Panc1 (cell line): ENCODE measurements at regions not wholly inside any gene's neighbourhood (a gene's known extent, or its start where the extent isn't known, plus 50 kb on each side); places are given as distances from the start of the nearest gene placed in this dataset.

ENCODE experiments used
- ATAC-seq: fragments of 200-7000 bp; cut with Tn5 transposase; 2 replicates; pipeline ENCODE4 v1.9.1; 2020; ENCODE audit warnings: mild to moderate bottlenecking, moderate library complexity
- BruUV-seq: library from RNA; stranded (reverse); fragments of 400-500 nt; replicated peaks from 2 replicates; lab custom pipeline; 2021; lab: Mats Ljungman, UMichigan
- CTCF ChIA-PET: fragments of 300-600 bp; sonication (Branson Sonifier 250); formaldehyde crosslinking; loops from one replicate; lab custom pipeline; 2022; ENCODE audit warnings: antibody characterized with exemption; lab: Charles Lee
- POLR2A ChIA-PET: fragments of 300-600 bp; sonication (Branson Sonifier 250); formaldehyde crosslinking; loops from one replicate; lab custom pipeline; 2022; ENCODE audit warnings: antibody characterized with exemption; lab: Charles Lee
- DNase-seq: peaks from one replicate; pipeline ENCODE4 v3.0.0-alpha.2; 2010; ENCODE audit warnings: low read depth, low spot score
- H3K27ac ChIP-seq: 2 replicates; pipeline ENCODE4 v1.5.1; 2011; ENCODE audit warnings: mild to moderate bottlenecking, low read length, inconsistent platforms
- H3K27me3 ChIP-seq: fragments of 200-500 bp; sonication (Bioruptor generic); 2 replicates; pipeline ENCODE4 v1.6.0; 2014; ENCODE audit warnings: low read length, inconsistent platforms; ENCODE audit not compliant: control insufficient read depth, insufficient read depth
- H3K36me3 ChIP-seq: fragments of 200-500 bp; sonication (Bioruptor generic); 2 replicates; pipeline ENCODE4 v1.5.1; 2014; ENCODE audit warnings: inconsistent platforms, mild to moderate bottlenecking, low read length, moderate library complexity; ENCODE audit not compliant: control insufficient read depth, insufficient read depth
- H3K4me1 ChIP-seq: 2 replicates; pipeline ENCODE4 v1.5.1; 2011; ENCODE audit warnings: inconsistent platforms, mild to moderate bottlenecking, low read length, moderate library complexity; ENCODE audit not compliant: control insufficient read depth, insufficient read depth
- H3K4me3 ChIP-seq, 2 experiments: 2 replicates each; pipeline ENCODE4 v1.5.1; 2011 to 2012; ENCODE audit warnings: low read depth in 2 of 2, low read length in 2 of 2, mild to moderate bottlenecking in 2 of 2, inconsistent platforms in 1 of 2, moderate library complexity in 1 of 2
- H3K9me3 ChIP-seq: fragments of 200-500 bp; sonication (Bioruptor generic); 2 replicates; pipeline ENCODE4 v1.5.1; 2014; ENCODE audit warnings: low read depth, mild to moderate bottlenecking, inconsistent platforms, low read length, moderate library complexity; ENCODE audit not compliant: control insufficient read depth, insufficient read depth
- CTCF ChIP-seq: fragments of 450-650 bp; IDR thresholded peaks from 2 replicates; pipeline ENCODE4 v1.5.1; 2017; ENCODE audit warnings: mild to moderate bottlenecking
- POLR2AphosphoS5 ChIP-seq: IDR thresholded peaks from 2 replicates; pipeline ENCODE4 v1.6.1; 2012; ENCODE audit warnings: mild to moderate bottlenecking, low read depth, low read length, moderate library complexity
- REST ChIP-seq, 2 experiments: IDR thresholded peaks; 2 replicates each; pipeline ENCODE4 v1.6.1; 2011 to 2012; ENCODE audit warnings: low read depth in 2 of 2, control low read depth in 1 of 2, low read length in 1 of 2, mild to moderate bottlenecking in 1 of 2, moderate library complexity in 1 of 2; ENCODE audit not compliant: insufficient read depth in 1 of 2
- SIN3A ChIP-seq: IDR thresholded peaks from 2 replicates; pipeline ENCODE4 v1.6.1; 2012; ENCODE audit warnings: low read depth, mild to moderate bottlenecking, low read length, moderate library complexity, borderline replicate concordance; ENCODE audit not compliant: insufficient read depth
- TCF7L2 ChIP-seq: IDR thresholded peaks from 2 replicates; pipeline ENCODE4 v1.6.1; 2011; ENCODE audit warnings: mild to moderate bottlenecking, low read depth, low read length, inconsistent platforms
- in situ Hi-C: cut with HindIII; loops from 2 replicates; pipeline ENCODE4 v1.10.0; 2016; ENCODE audit warnings: low sequenced_read_pairs, low pct_unique_long_range_greater_than_20kb
- intact Hi-C: fragments of 100-400 bp; cut with micrococcal nuclease; formaldehyde crosslinking; loops from one replicate; pipeline ENCODE4 v1.10.0; 2022; ENCODE audit not compliant: unreplicated experiment

DNA sequence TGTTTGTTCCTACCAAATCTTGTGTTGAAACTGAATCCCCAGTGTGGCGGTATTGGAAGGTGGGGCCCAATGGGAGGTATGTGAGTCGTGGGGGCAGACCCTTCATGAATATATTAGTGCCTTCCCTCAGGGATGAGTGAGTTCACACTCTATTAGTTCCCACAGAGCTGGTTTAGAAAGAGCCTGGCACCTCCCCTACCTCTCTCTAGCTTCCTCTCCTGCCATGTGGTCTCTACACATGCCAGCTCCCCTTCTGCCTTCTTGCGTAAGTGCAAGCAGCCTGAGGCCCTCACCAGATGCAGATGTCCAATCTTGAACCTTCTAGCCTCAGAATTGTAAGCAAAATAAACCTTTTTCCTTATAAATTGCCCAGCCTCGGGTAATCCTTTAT is 105.8 kb downstream of the SPTSSA start:
- no peak overlapping the region for H3K4me3 ChIP-seq
- H3K36me3 ChIP-seq, result no peaks in the 10 kb centered on the region
- POLR2A ChIA-PET, result no interaction called here
- H3K27me3 ChIP-seq, result no peaks in the 10 kb centered on the region
- DNase-seq (no peak), ATAC-seq (no peak)
- no peak overlapping the region for H3K27ac ChIP-seq
- intact Hi-C loops (no loop called here), in situ Hi-C loops (no loop called here)
- H3K9me3 ChIP-seq, result no peaks in the 10 kb centered on the region
- TF ChIP-seq TCF7L2, result no peak
- TF ChIP-seq POLR2AphosphoS5, result no peak
- BruUV-seq, result no TSS peak
- peaks cover 4% of the 10 kb centered on the region; the same call in 1 of the 2 replicates for H3K4me1 ChIP-seq
- CTCF ChIA-PET, result no interaction called here

GRCh38 chr14:34355584-34356263 is 106.3 kb downstream of the SPTSSA start:
- DNase-seq (no peak), ATAC-seq (peak; percentile 66; the same call in 1 of the 2 replicates)
- Histone ChIP-seq H3K4me1 (peaks cover 4% of the 10 kb centered on the region; the same call in 1 of the 2 replicates), H3K27ac (no peak overlapping the region), H3K9me3 (no peaks in the 10 kb centered on the region), H3K4me3 (no peak overlapping the region), H3K27me3 (no peaks in the 10 kb centered on the region), H3K36me3 (no peaks in the 10 kb centered on the region)
- no TSS peak for BruUV-seq
- in situ Hi-C loops (no loop called here), intact Hi-C loops (no loop called here)
- CTCF ChIA-PET, result no interaction called here
- TF ChIP-seq TCF7L2 (no peak), CTCF (no peak), SIN3A (no peak), REST (IDR thresholded peaks at IDR 0.05; ENCODE audit: insufficient read depth in 1 of 2, low read depth in 2 of 2, low read length in 1 of 2) (no peak), POLR2AphosphoS5 (no peak)
- POLR2A ChIA-PET, result no interaction called here

DNA sequence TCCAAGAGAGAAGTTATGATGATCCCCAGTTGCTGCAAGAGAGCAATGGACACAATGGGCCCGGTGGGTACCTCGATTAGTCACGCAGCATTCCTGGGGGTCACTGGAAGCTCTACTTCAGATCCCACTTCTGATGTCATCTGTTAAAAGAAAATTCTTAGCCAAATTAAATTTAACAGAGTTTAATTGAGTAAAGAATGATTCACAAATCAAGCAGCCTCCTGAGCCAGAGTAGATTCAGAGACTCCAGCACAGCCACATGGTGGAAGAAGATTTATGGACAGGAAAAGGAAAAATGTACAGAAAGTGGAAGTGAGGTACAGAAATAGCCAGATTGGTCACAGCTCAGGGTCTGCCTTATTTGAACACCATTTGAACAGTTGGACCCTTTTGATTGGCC is 107.5 kb downstream of the SPTSSA start:
- ChIA-PET POLR2A (no interaction called here), CTCF (no interaction called here)
- no peaks in the 10 kb centered on the region for H3K36me3 ChIP-seq
- in situ Hi-C loops (no loop called here), intact Hi-C loops (no loop called here)
- H3K4me1 ChIP-seq, result peaks cover 4% of the 10 kb centered on the region; the same call in 1 of the 2 replicates
- DNase-seq (no peak), ATAC-seq (no peak)
- no peaks in the 10 kb centered on the region for H3K27me3 ChIP-seq
- H3K4me3 ChIP-seq, result no peak overlapping the region
- H3K9me3 ChIP-seq, result no peaks in the 10 kb centered on the region
- no TSS peak for BruUV-seq
- no peak overlapping the region for H3K27ac ChIP-seq
- TF ChIP-seq POLR2AphosphoS5 (no peak), TCF7L2 (no peak)
